SH-SY5Y (cell line): ENCODE measurements at regions not wholly inside any gene's neighbourhood (a gene's known extent, or its start where the extent isn't known, plus 50 kb on each side); places are given as distances from the start of the nearest gene placed in this dataset.

Experiments
- GATA2 ChIP-seq: IDR thresholded peaks from 2 replicates; pipeline ENCODE4 v1.6.1; 2011; ENCODE audit warnings: mild to moderate bottlenecking, low read depth, low read length
- GATA3 ChIP-seq: IDR thresholded peaks from 2 replicates; pipeline ENCODE4 v1.6.1; 2011; ENCODE audit warnings: low read depth, mild to moderate bottlenecking, low read length, moderate library complexity

GRCh38 chr2:181203412-181203811 lies 223.0 kb downstream of the UBE2E3 start:
- TF ChIP-seq GATA2 (no peak), GATA3 (no peak)
